ENCODE measurements at regions not wholly inside any gene's neighbourhood (a gene's known extent, or its start where the extent isn't known, plus 50 kb on each side); places are given as distances from the start of the nearest gene placed in this dataset.

DNA sequence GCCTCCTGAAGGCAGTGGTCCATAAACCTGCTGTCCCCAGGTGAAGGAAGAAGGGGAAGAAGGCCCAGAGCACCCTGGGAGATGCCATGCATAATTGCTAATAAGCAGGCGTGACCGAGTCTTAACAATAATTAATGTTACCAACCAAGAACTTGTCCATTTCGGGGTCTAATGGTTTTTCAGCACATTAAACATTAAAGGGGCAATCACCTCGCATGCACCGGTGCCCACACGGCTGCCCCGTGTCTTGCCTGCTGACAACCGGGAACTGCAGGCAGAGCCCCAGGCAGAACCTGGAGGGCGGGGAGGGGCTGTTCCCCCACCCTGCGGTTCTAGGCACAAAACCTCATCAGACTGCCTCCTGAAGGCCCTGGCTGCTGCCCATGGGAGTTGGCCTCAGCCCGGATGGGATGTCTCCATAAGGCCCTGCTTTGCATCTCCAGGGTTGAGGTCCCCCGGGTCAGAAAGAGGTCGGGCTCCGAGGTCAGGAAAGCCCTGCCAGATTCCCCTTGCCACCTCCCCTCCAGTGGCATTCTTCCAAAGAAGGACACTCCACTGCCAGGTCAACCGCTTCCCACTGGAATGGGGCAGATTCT is 169.0 kb downstream of the BUD13 start:
- no peak for DNase-seq (ENCODE audit: low read depth)
- TF ChIP-seq, protein P1, sequence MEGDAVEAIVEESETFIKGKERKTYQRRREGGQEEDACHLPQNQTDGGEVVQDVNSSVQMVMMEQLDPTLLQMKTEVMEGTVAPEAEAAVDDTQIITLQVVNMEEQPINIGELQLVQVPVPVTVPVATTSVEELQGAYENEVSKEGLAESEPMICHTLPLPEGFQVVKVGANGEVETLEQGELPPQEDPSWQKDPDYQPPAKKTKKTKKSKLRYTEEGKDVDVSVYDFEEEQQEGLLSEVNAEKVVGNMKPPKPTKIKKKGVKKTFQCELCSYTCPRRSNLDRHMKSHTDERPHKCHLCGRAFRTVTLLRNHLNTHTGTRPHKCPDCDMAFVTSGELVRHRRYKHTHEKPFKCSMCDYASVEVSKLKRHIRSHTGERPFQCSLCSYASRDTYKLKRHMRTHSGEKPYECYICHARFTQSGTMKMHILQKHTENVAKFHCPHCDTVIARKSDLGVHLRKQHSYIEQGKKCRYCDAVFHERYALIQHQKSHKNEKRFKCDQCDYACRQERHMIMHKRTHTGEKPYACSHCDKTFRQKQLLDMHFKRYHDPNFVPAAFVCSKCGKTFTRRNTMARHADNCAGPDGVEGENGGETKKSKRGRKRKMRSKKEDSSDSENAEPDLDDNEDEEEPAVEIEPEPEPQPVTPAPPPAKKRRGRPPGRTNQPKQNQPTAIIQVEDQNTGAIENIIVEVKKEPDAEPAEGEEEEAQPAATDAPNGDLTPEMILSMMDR (conservative IDR thresholded peaks at IDR 0.05; ENCODE audit: control insufficient read depth, insufficient read depth, low read depth, low read length) = no peak
- H3K4me3 ChIP-seq (ENCODE audit: control insufficient read depth, low read depth, low read length) = no peak overlapping the region

DNA sequence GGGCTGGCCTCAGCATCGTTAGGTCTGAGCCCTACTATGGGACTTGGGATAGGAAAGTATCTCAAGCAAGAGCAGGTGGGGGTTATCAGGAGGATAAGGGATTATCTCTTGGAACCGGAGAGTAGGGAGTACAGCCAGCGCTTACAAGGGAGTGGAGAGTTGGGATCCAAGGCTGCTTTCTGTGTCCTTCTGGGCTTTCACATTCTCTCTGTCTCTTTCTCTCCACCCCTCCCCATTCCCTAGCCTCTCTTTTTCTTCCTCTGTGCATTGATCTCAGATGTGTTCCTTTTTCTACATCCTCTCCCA is 170.2 kb downstream of the BUD13 start:
- TF ChIP-seq, protein P1 (conservative IDR thresholded peaks at IDR 0.05; ENCODE audit: control insufficient read depth, insufficient read depth, low read depth, low read length) = no peak
- H3K4me3 ChIP-seq (ENCODE audit: control insufficient read depth, low read depth, low read length) = no peak overlapping the region
- no peak for DNase-seq (ENCODE audit: low read depth)

DNA sequence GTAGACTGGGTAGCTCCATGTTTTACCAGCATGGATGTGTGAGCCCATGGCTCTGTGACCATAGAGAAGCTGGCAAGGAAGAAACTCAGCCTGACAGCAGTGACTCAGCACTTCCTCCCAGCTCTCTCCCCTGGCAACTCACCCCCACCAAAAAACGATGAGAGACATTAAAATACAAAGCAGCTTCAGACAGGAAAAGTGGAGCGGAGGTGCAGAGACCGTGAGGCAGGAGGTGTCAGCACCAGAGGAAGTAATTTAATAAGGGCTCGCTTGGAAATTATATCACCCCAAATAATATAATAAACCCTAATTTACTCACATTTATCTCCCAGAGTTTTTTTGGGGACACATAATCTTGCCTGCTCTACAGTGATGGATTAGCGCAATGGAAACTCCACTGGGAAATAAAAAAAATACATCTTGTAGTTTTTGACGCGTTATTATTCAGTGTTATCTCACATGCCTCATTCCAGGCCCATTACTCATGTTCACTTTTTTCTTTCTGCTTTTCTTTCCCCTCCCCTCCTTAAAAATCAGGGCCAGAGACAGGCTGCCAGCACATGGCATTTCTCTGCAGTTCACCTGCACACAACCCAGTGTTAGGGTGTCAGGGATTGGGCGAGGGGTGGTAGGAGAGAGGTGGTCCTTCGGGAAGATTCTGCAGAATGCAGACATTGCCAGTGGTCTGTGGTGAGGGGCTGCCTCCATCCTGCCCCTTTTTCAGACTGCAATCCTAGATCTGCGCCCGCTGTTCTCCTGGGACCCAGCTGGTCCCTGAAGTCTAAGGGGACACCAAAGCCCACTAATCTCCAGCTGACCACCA is 170.8 kb downstream of the BUD13 start:
- no peak overlapping the region for H3K4me3 ChIP-seq (ENCODE audit: control insufficient read depth, low read depth, low read length)
- TF ChIP-seq, protein P1 (conservative IDR thresholded peaks at IDR 0.05; ENCODE audit: control insufficient read depth, insufficient read depth, low read depth, low read length) = no peak
- peak; percentile 4 for DNase-seq (ENCODE audit: low read depth)

DNA sequence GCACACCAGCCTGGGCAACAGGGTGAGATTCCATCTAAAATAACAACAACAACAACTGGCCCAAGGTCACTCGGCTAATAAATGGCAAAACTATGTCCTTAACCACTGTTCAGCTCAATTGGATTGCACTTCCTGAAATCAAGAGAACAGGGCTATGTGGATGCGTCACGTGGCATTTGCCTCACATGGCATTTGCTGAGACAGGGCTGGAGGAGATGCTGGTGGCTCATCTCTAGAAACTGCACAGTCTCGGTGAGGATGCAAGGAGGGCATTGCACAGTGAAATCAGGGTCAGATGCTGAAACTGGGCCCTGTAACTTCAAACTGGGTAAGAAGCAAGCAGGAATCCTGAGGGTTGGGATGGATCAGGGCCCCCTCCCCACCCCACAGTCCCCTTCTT is 171.9 kb downstream of the BUD13 start:
- DNase-seq (ENCODE audit: low read depth) = no peak
- no peak overlapping the region for H3K4me3 ChIP-seq (ENCODE audit: control insufficient read depth, low read depth, low read length)
- TF ChIP-seq, protein P1 (conservative IDR thresholded peaks at IDR 0.05; ENCODE audit: control insufficient read depth, insufficient read depth, low read depth, low read length) = no peak

DNA sequence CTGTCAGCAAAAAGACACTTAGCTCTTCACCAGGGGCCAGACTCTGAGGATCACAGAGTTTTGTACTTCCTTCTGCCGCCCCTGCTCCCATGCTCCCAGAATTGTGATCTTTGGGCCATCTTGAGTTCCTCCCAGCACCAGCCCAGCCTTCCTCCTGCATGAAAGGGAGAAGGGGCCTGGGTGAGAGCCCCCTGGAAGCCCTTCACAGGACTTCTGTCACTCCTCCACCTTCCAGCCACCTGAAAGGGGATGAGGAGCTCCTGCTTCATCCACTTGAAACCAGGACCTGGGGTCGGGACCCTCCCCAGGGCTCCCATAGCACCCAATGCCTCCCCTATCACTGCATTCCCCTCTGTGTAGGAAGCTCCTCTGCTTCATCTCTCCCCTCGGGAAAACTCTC is 174.2 kb downstream of the BUD13 start:
- TF ChIP-seq, protein P1 (conservative IDR thresholded peaks at IDR 0.05; ENCODE audit: control insufficient read depth, insufficient read depth, low read depth, low read length) = no peak
- no peak for DNase-seq (ENCODE audit: low read depth)
- H3K4me3 ChIP-seq (ENCODE audit: control insufficient read depth, low read depth, low read length) = no peak overlapping the region

DNA sequence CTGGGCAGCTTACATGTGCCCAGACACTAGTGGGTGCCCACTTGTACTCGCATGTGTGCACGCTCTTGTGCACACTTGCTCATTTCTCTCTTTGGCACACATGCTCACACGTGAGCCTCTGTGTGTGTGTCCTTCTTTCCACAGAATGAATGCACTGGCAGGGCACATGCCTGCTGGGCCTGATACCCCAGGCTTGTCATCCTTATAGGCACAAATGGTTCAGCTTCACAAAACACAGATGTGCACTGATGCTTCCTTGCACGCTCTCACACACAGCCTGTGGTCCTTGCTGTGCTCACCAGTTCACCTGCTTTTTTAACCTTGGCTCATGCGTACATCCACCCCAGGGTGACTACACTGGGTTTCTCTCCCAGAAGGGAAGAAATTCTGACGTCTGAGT is 174.8 kb downstream of the BUD13 start:
- TF ChIP-seq, protein P1 (conservative IDR thresholded peaks at IDR 0.05; ENCODE audit: control insufficient read depth, insufficient read depth, low read depth, low read length) = no peak
- H3K4me3 ChIP-seq (ENCODE audit: control insufficient read depth, low read depth, low read length) = no peak overlapping the region
- DNase-seq (ENCODE audit: low read depth) = no peak

Measured in fibroblast of mammary gland (primary cell).